B cell (primary cell): ENCODE measurements at regions not wholly inside any gene's neighbourhood (a gene's known extent, or its start where the extent isn't known, plus 50 kb on each side); places are given as distances from the start of the nearest gene placed in this dataset.

ENCODE experiments used
- ATAC-seq: fragments of 200-7000 bp; cut with Tn5 transposase; one replicate; pipeline ENCODE4 v1.10.0; 2021; ENCODE audit warnings: low read depth, mild to moderate bottlenecking, moderate number of reproducible peaks, moderate library complexity
- CTCF ChIA-PET: fragments of 350-600 bp; sonication (Branson Sonifier 250); formaldehyde crosslinking; loops from one replicate; lab custom pipeline; 2021; ENCODE audit warnings: antibody characterized with exemption, inconsistent platforms; lab: Charles Lee
- POLR2A ChIA-PET: fragments of 350-600 bp; sonication (Branson Sonifier 250); formaldehyde crosslinking; loops from one replicate; lab custom pipeline; 2021; ENCODE audit warnings: antibody characterized with exemption; lab: Charles Lee
- DNase-seq: peaks from one replicate; pipeline ENCODE4 v3.0.0; 2013
- H2AFZ ChIP-seq: 2 replicates; pipeline ENCODE4 v1.6.1; 2012; ENCODE audit warnings: mild to moderate bottlenecking, low read depth, low read length; ENCODE audit not compliant: insufficient read depth, poor library complexity, severe bottlenecking
- H3K27ac ChIP-seq, 2 donors: 1 replicate in 1 of 2; 2 replicates in 1 of 2; pipeline ENCODE4 v1.5.1; 2012 to 2013; ENCODE audit warnings: low read length in 2 of 2, mild to moderate bottlenecking in 2 of 2, moderate library complexity in 1 of 2
- H3K27me3 ChIP-seq, 4 experiments: fragments of 200-600 bp in 1 of 4; sonication (generic) in 1 of 4; replicated peaks in 1 of 4; 1 replicate in 2 of 4; 2 replicates in 2 of 4; pipeline versions ENCODE4 v1.6.1 to v1.7.0; 2013 to 2016; ENCODE audit warnings: low read length in 3 of 4, mild to moderate bottlenecking in 2 of 4, mixed read lengths in 1 of 4, moderate library complexity in 1 of 4; ENCODE audit not compliant: insufficient read depth in 4 of 4, control insufficient read depth in 3 of 4; ENCODE audit errors: control extremely low read depth in 1 of 4
- H3K36me3 ChIP-seq, 2 experiments: replicated peaks in 1 of 2; 1 replicate in 1 of 2; 2 replicates in 1 of 2; pipeline versions ENCODE4 v1.6.1 to v1.7.1; 2013; ENCODE audit warnings: low read length in 1 of 2; ENCODE audit not compliant: insufficient read depth in 2 of 2, control insufficient read depth in 1 of 2; ENCODE audit errors: control extremely low read depth in 1 of 2, extremely low read depth in 1 of 2
- H3K4me1 ChIP-seq, 2 donors: fragments of 200-600 bp in 1 of 2; sonication (generic) in 1 of 2; 1 replicate in 1 of 2; 2 replicates in 1 of 2; pipeline versions ENCODE4 v1.5.1 to v1.6.1; 2013 to 2017; ENCODE audit warnings: low read length in 2 of 2; ENCODE audit not compliant: control insufficient read depth in 2 of 2, insufficient read depth in 2 of 2
- H3K4me2 ChIP-seq: replicated peaks from 2 replicates; pipeline ENCODE3; 2012; ENCODE audit warnings: mild to moderate bottlenecking, low read depth, low read length; ENCODE audit not compliant: poor library complexity, severe bottlenecking
- H3K4me3 ChIP-seq, 5 experiments: fragments of 200-600 bp in 1 of 5; sonication (generic) in 1 of 5; 1 replicate in 3 of 5; 2 replicates in 2 of 5; pipeline versions ENCODE4 v1.5.1 to v1.7.0; 2011 to 2016; ENCODE audit warnings: low read length in 4 of 5, mild to moderate bottlenecking in 4 of 5, low read depth in 2 of 5, control low read depth in 1 of 5, moderate library complexity in 1 of 5; ENCODE audit not compliant: insufficient read depth in 1 of 5; ENCODE audit errors: control extremely low read depth in 1 of 5, extremely low read depth in 1 of 5
- H3K79me2 ChIP-seq: fragments of 200-600 bp; sonication (generic); one replicate; pipeline ENCODE4 v1.6.0; 2016; ENCODE audit warnings: low read length; ENCODE audit not compliant: control insufficient read depth, insufficient read depth
- H3K9ac ChIP-seq: fragments of 200-600 bp; sonication (generic); 2 replicates; pipeline ENCODE4 v1.6.1; 2017; ENCODE audit warnings: mild to moderate bottlenecking, low read length, moderate library complexity
- H3K9me3 ChIP-seq, 3 donors: one replicate each; pipeline versions ENCODE4 v1.6.1 to v1.7.1; 2013; ENCODE audit warnings: low read length in 2 of 3; ENCODE audit not compliant: control insufficient read depth in 2 of 3, insufficient read depth in 1 of 3; ENCODE audit errors: control extremely low read depth in 1 of 3
- H4K20me1 ChIP-seq: 2 replicates; pipeline ENCODE4 v1.6.0; 2012; ENCODE audit warnings: mild to moderate bottlenecking, low read length; ENCODE audit not compliant: insufficient read depth, control insufficient read depth, poor library complexity, severe bottlenecking
- H3K27ac Mint-ChIP-seq: one replicate; pipeline ENCODE4 v1.8.0; 2021; ENCODE audit warnings: mixed read lengths
- H3K27me3 Mint-ChIP-seq: one replicate; pipeline ENCODE4 v1.8.0; 2021; ENCODE audit warnings: mixed read lengths
- H3K4me1 Mint-ChIP-seq: one replicate; pipeline ENCODE4 v1.8.0; 2021; ENCODE audit warnings: mixed read lengths
- H3K4me3 Mint-ChIP-seq: one replicate; pipeline ENCODE4 v1.8.0; 2021; ENCODE audit warnings: mixed read lengths
- H3K9me3 Mint-ChIP-seq: one replicate; pipeline ENCODE4 v1.8.0; 2022; ENCODE audit warnings: mixed read lengths; ENCODE audit not compliant: insufficient read depth
- EZH2 ChIP-seq: IDR thresholded peaks from 2 replicates; pipeline ENCODE4 v1.6.1; 2012; ENCODE audit warnings: borderline replicate concordance, low read depth, mild to moderate bottlenecking, moderate library complexity, low read length; ENCODE audit not compliant: insufficient read depth, poor library complexity, severe bottlenecking
- WGBS: methylation state at CpG from one replicate; pipeline ENCODE4 v1.1.5; 2013; ENCODE audit warnings: missing lambda C conversion rate; ENCODE audit not compliant: insufficient coverage; 5-methylcytosine and 5-hydroxymethylcytosine counted together
- intact Hi-C: fragments of 100-400 bp; cut with micrococcal nuclease; formaldehyde crosslinking; loops from one replicate; pipeline ENCODE4 v1.10.0; 2022
- TF ChIP-seq, protein P1 (sequence below): fragments of 200-600 bp; IDR thresholded peaks from one replicate; pipeline ENCODE4 v1.8.0; 2022; ENCODE audit warnings: antibody characterized with exemption, mild to moderate bottlenecking

DNA sequence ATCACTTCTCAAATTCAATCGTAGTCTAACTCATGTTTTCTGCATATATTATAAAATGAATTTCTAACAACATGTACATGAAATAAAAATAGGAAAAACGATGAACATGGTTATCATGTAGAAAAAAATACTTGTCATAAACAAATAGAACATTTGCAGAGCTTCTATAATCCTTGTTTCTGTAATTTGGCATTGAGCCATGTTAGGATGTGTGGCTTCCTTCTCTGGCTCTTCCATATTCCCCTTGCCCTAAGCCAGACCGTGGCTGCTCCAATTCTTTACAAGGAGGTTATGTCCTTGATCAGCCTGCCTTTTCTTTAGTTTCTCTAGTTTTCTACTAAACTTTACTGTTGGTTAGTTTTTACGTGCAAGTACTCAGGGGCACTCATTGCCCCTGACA, 155.3 kb downstream of the COL6A3 start:
- ChIA-PET CTCF (no interaction called here), POLR2A (no interaction called here)
- Histone ChIP-seq H2AFZ (no peak overlapping the region), H3K4me1 (no peaks in the 10 kb centered on the region), H3K27ac (no peak overlapping the region), H3K4me3 (no peak overlapping the region), H3K27me3 (no peaks in the 10 kb centered on the region), H3K4me2 (no peak overlapping the region), H3K36me3 (no peaks in the 10 kb centered on the region), H3K9me3 (peaks cover 0 to 3% (median 0%) of the 10 kb centered on the region in 3 donors), H4K20me1 (no peaks in the 10 kb centered on the region), H3K79me2 (no peaks in the 10 kb centered on the region), H3K9ac (no peak overlapping the region)
- ATAC-seq (no peak), DNase-seq (no peak)
- no peak overlapping the region for H3K4me3 Mint-ChIP-seq
- H3K27ac Mint-ChIP-seq: no peak overlapping the region
- TF ChIP-seq, protein P1, sequence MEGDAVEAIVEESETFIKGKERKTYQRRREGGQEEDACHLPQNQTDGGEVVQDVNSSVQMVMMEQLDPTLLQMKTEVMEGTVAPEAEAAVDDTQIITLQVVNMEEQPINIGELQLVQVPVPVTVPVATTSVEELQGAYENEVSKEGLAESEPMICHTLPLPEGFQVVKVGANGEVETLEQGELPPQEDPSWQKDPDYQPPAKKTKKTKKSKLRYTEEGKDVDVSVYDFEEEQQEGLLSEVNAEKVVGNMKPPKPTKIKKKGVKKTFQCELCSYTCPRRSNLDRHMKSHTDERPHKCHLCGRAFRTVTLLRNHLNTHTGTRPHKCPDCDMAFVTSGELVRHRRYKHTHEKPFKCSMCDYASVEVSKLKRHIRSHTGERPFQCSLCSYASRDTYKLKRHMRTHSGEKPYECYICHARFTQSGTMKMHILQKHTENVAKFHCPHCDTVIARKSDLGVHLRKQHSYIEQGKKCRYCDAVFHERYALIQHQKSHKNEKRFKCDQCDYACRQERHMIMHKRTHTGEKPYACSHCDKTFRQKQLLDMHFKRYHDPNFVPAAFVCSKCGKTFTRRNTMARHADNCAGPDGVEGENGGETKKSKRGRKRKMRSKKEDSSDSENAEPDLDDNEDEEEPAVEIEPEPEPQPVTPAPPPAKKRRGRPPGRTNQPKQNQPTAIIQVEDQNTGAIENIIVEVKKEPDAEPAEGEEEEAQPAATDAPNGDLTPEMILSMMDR: no peak
- TF ChIP-seq EZH2: no peak
- intact Hi-C loops: no loop called here
- no peaks in the 10 kb centered on the region for H3K9me3 Mint-ChIP-seq
- H3K27me3 Mint-ChIP-seq: peaks cover 27% of the 10 kb centered on the region
- no peaks in the 10 kb centered on the region for H3K4me1 Mint-ChIP-seq
- WGBS: 100% methylated on average over 1 of the region's 4 CpGs

GRCh38 chr2:237259201-237259600, 154.8 kb downstream of the COL6A3 start:
- Histone ChIP-seq H3K9ac (no peak overlapping the region), H2AFZ (no peak overlapping the region), H4K20me1 (no peaks in the 10 kb centered on the region), H3K27me3 (no peaks in the 10 kb centered on the region), H3K9me3 (peaks cover 0 to 3% (median 0%) of the 10 kb centered on the region in 3 donors), H3K79me2 (no peaks in the 10 kb centered on the region), H3K4me3 (no peak overlapping the region), H3K4me2 (no peak overlapping the region), H3K27ac (no peak overlapping the region), H3K4me1 (no peaks in the 10 kb centered on the region), H3K36me3 (no peaks in the 10 kb centered on the region)
- Mint-ChIP-seq H3K4me1 (no peaks in the 10 kb centered on the region), H3K9me3 (no peaks in the 10 kb centered on the region), H3K4me3 (no peak overlapping the region), H3K27ac (no peak overlapping the region), H3K27me3 (peaks cover 23% of the 10 kb centered on the region)
- intact Hi-C loops: no loop called here
- DNase-seq (no peak), ATAC-seq (no peak)
- ChIA-PET POLR2A (no interaction called here), CTCF (no interaction called here)
- WGBS: 100% methylated on average over 1 of the region's 4 CpGs
- TF ChIP-seq, protein P1: no peak
- no peak for TF ChIP-seq EZH2
